H1 (cell line): ENCODE measurements at regions not wholly inside any gene's neighbourhood (a gene's known extent, or its start where the extent isn't known, plus 50 kb on each side); places are given as distances from the start of the nearest gene placed in this dataset.

Source experiments
- CTCF ChIA-PET: fragments of 300-600 bp; sonication (Branson Sonifier 250); formaldehyde crosslinking; loops from one replicate; lab custom pipeline; 2021; ENCODE audit not compliant: partially characterized antibody; lab: Charles Lee
- POLR2A ChIA-PET: fragments of 300-600 bp; sonication (Branson Sonifier 250); formaldehyde crosslinking; loops from one replicate; lab custom pipeline; 2021; ENCODE audit warnings: inconsistent platforms; ENCODE audit not compliant: partially characterized antibody; lab: Charles Lee
- DNase-seq, 2 experiments: peaks; one replicate each; pipeline versions ENCODE4 v3.0.0 to v3.0.0-alpha.2; 2010 to 2022; ENCODE audit warnings: low spot score in 2 of 2, low read depth in 1 of 2, mixed read lengths in 1 of 2
- FAIRE-seq: peaks from 2 replicates; lab custom pipeline; 2011; peaks lifted over from hg19 to GRCh38; lab: Jason Lieb, UNC
- H2AFZ ChIP-seq: 2 replicates; pipeline ENCODE4 v1.8.1; 2012; ENCODE audit warnings: low read length, inconsistent platforms
- H2AK5ac ChIP-seq: 2 replicates; pipeline ENCODE4 v1.6.1; 2013; ENCODE audit warnings: low read depth, low read length
- H2BK120ac ChIP-seq: replicated peaks from 2 replicates; pipeline ENCODE3; 2013; ENCODE audit warnings: low read depth, low read length, inconsistent platforms
- H2BK12ac ChIP-seq: 2 replicates; pipeline ENCODE4 v1.6.1; 2013; ENCODE audit warnings: low read depth, low read length
- H2BK15ac ChIP-seq: 2 replicates; pipeline ENCODE4 v1.6.1; 2013; ENCODE audit warnings: low read length
- H2BK20ac ChIP-seq: 2 replicates; pipeline ENCODE4 v1.6.1; 2013; ENCODE audit warnings: low read length
- H2BK5ac ChIP-seq: 2 replicates; pipeline ENCODE4 v1.6.1; 2013; ENCODE audit warnings: low read depth, low read length
- H3K14ac ChIP-seq: 2 replicates; pipeline ENCODE4 v1.6.1; 2013; ENCODE audit warnings: inconsistent platforms; ENCODE audit not compliant: insufficient read length
- H3K18ac ChIP-seq: 2 replicates; pipeline ENCODE4 v1.6.1; 2013; ENCODE audit warnings: low read length; ENCODE audit errors: extremely low read depth
- H3K23ac ChIP-seq: 2 replicates; pipeline ENCODE4 v1.6.1; 2013; ENCODE audit warnings: inconsistent platforms; ENCODE audit not compliant: insufficient read length
- H3K23me2 ChIP-seq: 2 replicates; pipeline ENCODE4 v1.6.1; 2013; ENCODE audit warnings: low read depth, low read length
- H3K27ac ChIP-seq: 2 replicates; pipeline ENCODE4 v1.6.1; 2011; ENCODE audit warnings: low read depth, low read length, inconsistent platforms
- H3K27me3 ChIP-seq, 4 experiments: replicated peaks in 1 of 4; 1 replicate in 1 of 4; 2 replicates in 3 of 4; pipeline versions ENCODE4 v1.6.1 to v1.8.1; 2011 to 2013; ENCODE audit warnings: low read length in 3 of 4, mild to moderate bottlenecking in 3 of 4, inconsistent platforms in 2 of 4, mixed read lengths in 2 of 4, moderate library complexity in 1 of 4; ENCODE audit not compliant: control insufficient read depth in 3 of 4, insufficient read depth in 3 of 4; ENCODE audit errors: extremely low read depth in 1 of 4
- H3K36me3 ChIP-seq, 4 experiments: 2 replicates each; pipeline versions ENCODE4 v1.6.1 to v1.8.1; 2011 to 2013; ENCODE audit warnings: mild to moderate bottlenecking in 4 of 4, low read length in 3 of 4, moderate library complexity in 2 of 4, control low read depth in 1 of 4, inconsistent platforms in 1 of 4; ENCODE audit not compliant: insufficient read depth in 4 of 4, control insufficient read depth in 2 of 4
- H3K4ac ChIP-seq: replicated peaks from 2 replicates; pipeline ENCODE3; 2013; ENCODE audit warnings: low read length, low read depth, mixed read lengths, inconsistent platforms; ENCODE audit not compliant: insufficient read length
- H3K4me1 ChIP-seq, 4 experiments: replicated peaks in 1 of 4; 1 replicate in 1 of 4; 2 replicates in 3 of 4; pipeline versions ENCODE4 v1.6.1 to v1.8.1; 2011 to 2013; ENCODE audit warnings: low read length in 3 of 4, inconsistent platforms in 2 of 4, mixed read lengths in 1 of 4; ENCODE audit not compliant: insufficient read depth in 4 of 4, control insufficient read depth in 3 of 4
- H3K4me2 ChIP-seq, 2 experiments: 2 replicates each; pipeline versions ENCODE4 v1.6.1 to v1.8.1; 2011 to 2013; ENCODE audit warnings: low read depth in 2 of 2, low read length in 2 of 2, control low read depth in 1 of 2, inconsistent platforms in 1 of 2, mild to moderate bottlenecking in 1 of 2; ENCODE audit not compliant: insufficient read depth in 1 of 2
- H3K4me3 ChIP-seq, 4 experiments: fragments of 200-600, 300-600 bp in 1 of 4; sonication (generic), shearing (Covaris generic), sonication (Bioruptor Twin) in 1 of 4; 2 replicates each; pipeline versions ENCODE4 v1.5.1 to v1.8.1; 2011 to 2016; ENCODE audit warnings: low read length in 4 of 4, low read depth in 3 of 4, control low read depth in 2 of 4, inconsistent platforms in 2 of 4, mild to moderate bottlenecking in 2 of 4, mixed read lengths in 1 of 4, moderate library complexity in 1 of 4; ENCODE audit not compliant: insufficient read depth in 2 of 4; ENCODE audit errors: extremely low read depth in 1 of 4
- H3K56ac ChIP-seq: replicated peaks from 2 replicates; pipeline ENCODE3; 2013; ENCODE audit warnings: low read depth, mild to moderate bottlenecking, mixed read lengths, low read length, inconsistent platforms; ENCODE audit not compliant: insufficient read length
- H3K79me1 ChIP-seq: 2 replicates; pipeline ENCODE4 v1.6.1; 2013; ENCODE audit warnings: low read depth, low read length, control low read depth
- H3K79me2 ChIP-seq, 2 experiments: 2 replicates each; pipeline versions ENCODE4 v1.6.1 to v1.8.1; 2012 to 2013; ENCODE audit warnings: low read length in 2 of 2, mild to moderate bottlenecking in 2 of 2, inconsistent platforms in 1 of 2; ENCODE audit not compliant: insufficient read depth in 2 of 2, control insufficient read depth in 1 of 2
- H3K9ac ChIP-seq, 4 experiments: replicated peaks in 1 of 4; 1 replicate in 1 of 4; 2 replicates in 3 of 4; pipeline versions ENCODE4 v1.6.1 to v1.8.1; 2011 to 2013; ENCODE audit warnings: low read depth in 3 of 4, low read length in 3 of 4, control low read depth in 2 of 4, mild to moderate bottlenecking in 2 of 4, moderate library complexity in 2 of 4, inconsistent platforms in 1 of 4; ENCODE audit errors: extremely low read depth in 1 of 4
- H3K9me3 ChIP-seq, 2 experiments: 2 replicates each; pipeline versions ENCODE4 v1.6.1 to v1.8.1; 2012 to 2013; ENCODE audit warnings: mild to moderate bottlenecking in 2 of 2, moderate library complexity in 2 of 2, control low read depth in 1 of 2, inconsistent platforms in 1 of 2, low read depth in 1 of 2, low read length in 1 of 2, mixed read lengths in 1 of 2; ENCODE audit not compliant: insufficient read depth in 2 of 2
- H4K20me1 ChIP-seq, 2 experiments: replicated peaks in 1 of 2; 2 replicates each; pipeline versions ENCODE3 to v1.8.1; 2011 to 2013; ENCODE audit warnings: inconsistent platforms in 2 of 2, low read length in 2 of 2, mild to moderate bottlenecking in 1 of 2; ENCODE audit not compliant: insufficient read depth in 2 of 2, control insufficient read depth in 1 of 2
- H4K5ac ChIP-seq: 2 replicates; pipeline ENCODE4 v1.6.1; 2013; ENCODE audit warnings: low read length, low read depth, mixed read lengths, inconsistent platforms; ENCODE audit not compliant: insufficient read length
- H4K8ac ChIP-seq: 2 replicates; pipeline ENCODE4 v1.8.0; 2013; ENCODE audit warnings: mild to moderate bottlenecking, moderate library complexity, low read length, inconsistent platforms; ENCODE audit not compliant: insufficient read depth; ENCODE audit errors: extremely low read depth
- H4K91ac ChIP-seq: replicated peaks from 2 replicates; pipeline ENCODE3; 2013; ENCODE audit warnings: low read length, mixed read lengths, inconsistent platforms; ENCODE audit not compliant: insufficient read length
- RBBP5 ChIP-seq: IDR thresholded peaks from 2 replicates; pipeline ENCODE4 v1.7.1; 2012; ENCODE audit warnings: low read depth, mild to moderate bottlenecking, inconsistent platforms, low read length, moderate library complexity, borderline replicate concordance
- TAF1 ChIP-seq: IDR thresholded peaks from 2 replicates; pipeline ENCODE4 v1.6.1; 2011; ENCODE audit warnings: mild to moderate bottlenecking, low read depth, low read length
- TCF12 ChIP-seq: IDR thresholded peaks from 2 replicates; pipeline ENCODE4 v1.6.1; 2011; ENCODE audit warnings: low read depth, mild to moderate bottlenecking, low read length
- TF ChIP-seq, protein P1 (sequence below): IDR thresholded peaks from 2 replicates; pipeline ENCODE4 v1.6.1; 2012; ENCODE audit warnings: inconsistent platforms

- Histone ChIP-seq H3K4me3 (no peak overlapping the region), H2AK5ac (no peak overlapping the region), H4K20me1 (no peaks in the 10 kb centered on the region), H2BK5ac (no peak overlapping the region), H2BK12ac (no peak overlapping the region), H4K91ac (no peak overlapping the region), H3K79me1 (no peaks in the 10 kb centered on the region), H3K23ac (no peak overlapping the region), H3K27ac (no peak overlapping the region), H3K4me1 (0 out of 7 replicates have a peak, but pooled peaks cover 0 to 6% (median 0%) of the 10 kb centered on the region in 4 experiments), H3K79me2 (no peaks in the 10 kb centered on the region), H3K4me2 (no peak overlapping the region), H3K14ac (no peak overlapping the region), H3K9ac (no peak overlapping the region), H4K8ac (no peak overlapping the region), H3K27me3 (no peaks in the 10 kb centered on the region), H3K23me2 (no peaks in the 10 kb centered on the region; the same call in 1 of the 2 replicates), H2AFZ (no peak overlapping the region), H2BK20ac (no peak overlapping the region), H3K18ac (no peak overlapping the region), H3K36me3 (no peaks in the 10 kb centered on the region), H3K56ac (no peak overlapping the region), H4K5ac (no peak overlapping the region), H2BK15ac (no peak overlapping the region), H2BK120ac (no peak overlapping the region), H3K4ac (no peak overlapping the region), H3K9me3 (no peaks in the 10 kb centered on the region)
- DNase-seq (no peak), FAIRE-seq (no peak)
- TF ChIP-seq, protein P1, sequence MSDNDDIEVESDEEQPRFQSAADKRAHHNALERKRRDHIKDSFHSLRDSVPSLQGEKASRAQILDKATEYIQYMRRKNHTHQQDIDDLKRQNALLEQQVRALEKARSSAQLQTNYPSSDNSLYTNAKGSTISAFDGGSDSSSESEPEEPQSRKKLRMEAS: no peak
- TF ChIP-seq TAF1 (no peak), TCF12 (no peak), RBBP5 (no peak)
- ChIA-PET POLR2A (no interaction called here), CTCF (interaction anchor here (1.0 kb wide), 1 partner anchor 267 kb away, joined by 3 read pairs; no protein-coding TSS in a partner anchor)
Measured at GRCh38 chr4:75141162-75141561, 208.2 kb downstream of the PARM1 start.
